NCI-H146 treated with DMSO at 0.1 percent for 48 hours (cell line): ENCODE measurements at regions not wholly inside any gene's neighbourhood (a gene's known extent, or its start where the extent isn't known, plus 50 kb on each side); places are given as distances from the start of the nearest gene placed in this dataset.
"Not testable (repeated sequence)": the region's sequence is repeated elsewhere in the genome, so short reads cannot be mapped to it uniquely, and the experiment has no call there.

ENCODE experiments used
- DNase-seq: peaks from one replicate; lab custom pipeline; 2025; ENCODE audit not compliant: unreplicated experiment; lab: John Stamatoyannopoulos, UW

- DNase-seq: no peak
Observed at GRCh38 chr22:22820076-22820475, 67.5 kb upstream of the IGLL5 start.

DNA sequence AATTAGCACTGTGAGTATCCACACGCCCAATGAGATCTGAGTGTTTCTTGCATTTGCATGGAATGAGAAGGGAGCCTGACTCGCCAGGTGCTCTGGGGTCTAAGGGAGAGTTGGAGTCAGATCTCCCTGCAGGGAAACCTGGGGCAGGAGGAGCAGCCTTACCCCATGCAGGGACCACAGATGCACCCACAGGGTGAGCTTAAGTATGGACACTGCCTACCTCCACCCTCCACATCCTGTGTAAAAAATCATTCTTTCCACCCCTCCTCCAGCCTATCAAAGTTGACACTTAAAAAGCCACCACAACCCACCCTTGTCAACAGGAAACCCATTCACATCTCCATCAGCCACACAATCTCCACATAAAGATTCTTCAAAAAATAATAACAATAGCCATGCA is 67.0 kb upstream of the IGLL5 start:
- DNase-seq: no peak

GRCh38 chr22:22821340-22821739 is 66.3 kb upstream of the IGLL5 start:
- no peak for DNase-seq

- no peak for DNase-seq
Observed at GRCh38 chr22:22822106-22822505, 65.5 kb upstream of the IGLL5 start.

DNA sequence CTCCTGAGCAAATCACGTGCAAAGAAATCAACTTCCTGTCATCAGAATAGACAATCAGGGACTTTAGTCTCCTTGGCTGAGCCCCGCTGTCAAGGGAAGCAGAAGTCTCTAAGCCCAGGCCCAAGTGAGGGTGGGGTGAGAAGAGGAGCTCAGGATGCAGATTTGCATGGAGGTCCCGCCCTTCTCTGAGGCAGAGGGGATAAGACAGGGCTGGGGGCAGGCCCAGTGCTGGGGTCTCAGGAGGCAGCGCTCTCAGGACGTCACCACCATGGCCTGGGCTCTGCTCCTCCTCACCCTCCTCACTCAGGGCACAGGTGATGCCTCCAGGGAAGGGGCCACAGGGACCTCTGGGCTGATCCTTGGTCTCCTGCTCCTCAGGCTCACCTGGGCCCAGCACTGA is 65.1 kb upstream of the IGLL5 start:
- not testable (repeated sequence) for DNase-seq

DNA sequence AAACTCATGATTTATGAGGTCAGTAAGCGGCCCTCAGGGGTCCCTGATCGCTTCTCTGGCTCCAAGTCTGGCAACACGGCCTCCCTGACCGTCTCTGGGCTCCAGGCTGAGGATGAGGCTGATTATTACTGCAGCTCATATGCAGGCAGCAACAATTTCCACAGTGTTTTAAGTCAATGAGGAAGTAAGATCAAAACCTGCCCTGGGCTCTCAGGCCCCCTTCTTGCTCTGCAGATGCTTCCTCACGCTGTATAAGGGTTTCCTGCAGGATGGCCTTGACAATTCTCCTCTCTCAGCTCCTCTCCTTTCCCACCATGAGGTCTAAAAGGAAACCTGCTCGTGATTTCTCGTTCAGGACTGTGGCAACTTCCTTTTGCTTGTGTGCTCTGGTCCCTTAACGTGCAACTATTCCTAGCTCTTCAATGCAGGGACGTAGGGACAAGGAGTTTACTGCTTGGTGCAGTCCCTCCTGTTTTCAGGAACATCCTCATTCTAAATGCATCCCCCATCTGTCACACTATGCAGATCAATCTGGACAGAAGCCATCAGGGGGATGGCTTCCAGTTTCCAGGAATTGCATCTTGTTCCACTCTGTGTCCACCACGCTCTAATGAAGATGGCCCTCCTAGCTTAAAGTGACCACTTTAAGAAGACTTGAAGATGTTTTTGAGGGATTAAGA is 64.3 kb upstream of the IGLL5 start:
- no peak for DNase-seq

DNA sequence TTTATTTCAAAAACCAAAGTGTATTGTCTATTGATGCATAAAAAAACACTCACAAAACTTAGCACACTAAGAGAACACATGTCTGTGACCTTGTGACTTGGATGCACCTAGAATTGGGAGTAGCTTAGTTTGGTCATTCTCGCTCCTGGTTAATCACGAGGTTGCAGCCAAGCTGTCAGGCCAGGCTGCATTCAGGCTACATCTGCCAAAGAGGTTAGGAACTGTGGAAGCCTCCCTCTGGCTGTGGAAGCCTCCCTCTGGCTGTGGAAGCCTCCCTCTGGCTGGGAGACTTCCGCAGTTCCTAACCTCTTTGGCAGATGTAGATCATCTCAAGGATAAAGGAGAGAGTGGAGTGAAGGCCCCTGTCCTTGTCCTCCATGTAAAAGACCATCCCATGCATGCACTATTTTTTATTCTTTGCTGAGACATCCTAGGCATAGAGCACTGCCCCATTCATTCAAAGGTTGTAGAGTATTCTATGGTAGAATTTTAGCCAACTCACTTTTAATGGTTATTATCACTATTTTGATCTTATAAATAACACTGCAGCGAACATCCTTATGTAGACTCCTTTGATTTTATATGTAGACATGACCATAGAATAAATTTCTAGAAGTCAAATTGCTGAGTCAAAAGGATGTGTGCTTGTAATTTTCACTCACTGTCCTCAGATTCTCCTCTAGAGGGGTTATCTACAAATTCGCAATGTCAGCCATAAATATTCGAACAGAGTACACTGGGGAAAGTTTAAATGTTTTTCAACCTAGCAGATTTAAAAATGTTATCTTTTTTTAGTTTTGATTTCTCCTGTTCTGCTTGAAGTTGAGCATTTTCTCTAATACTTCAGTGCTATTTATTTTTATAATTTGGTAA is 63.0 kb upstream of the IGLL5 start:
- no peak for DNase-seq

DNA sequence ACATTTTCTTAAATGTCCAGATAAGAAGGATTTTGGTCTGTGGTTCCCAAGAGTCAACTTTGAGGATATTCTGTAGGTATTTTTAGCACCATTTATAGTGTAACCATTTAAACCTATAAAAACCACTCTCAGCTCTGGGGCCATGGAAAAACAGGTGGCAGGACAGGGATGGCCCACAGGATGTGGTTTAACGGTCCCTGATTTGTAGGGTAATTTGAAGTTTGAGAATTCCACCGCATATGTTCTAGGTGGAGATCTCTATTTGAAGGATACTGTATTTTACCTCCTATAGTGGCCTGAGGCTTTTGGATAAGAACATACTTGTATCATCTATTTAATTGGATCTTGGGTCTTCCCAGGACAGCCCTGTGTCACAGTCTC is 62.4 kb upstream of the IGLL5 start:
- no peak for DNase-seq

DNA sequence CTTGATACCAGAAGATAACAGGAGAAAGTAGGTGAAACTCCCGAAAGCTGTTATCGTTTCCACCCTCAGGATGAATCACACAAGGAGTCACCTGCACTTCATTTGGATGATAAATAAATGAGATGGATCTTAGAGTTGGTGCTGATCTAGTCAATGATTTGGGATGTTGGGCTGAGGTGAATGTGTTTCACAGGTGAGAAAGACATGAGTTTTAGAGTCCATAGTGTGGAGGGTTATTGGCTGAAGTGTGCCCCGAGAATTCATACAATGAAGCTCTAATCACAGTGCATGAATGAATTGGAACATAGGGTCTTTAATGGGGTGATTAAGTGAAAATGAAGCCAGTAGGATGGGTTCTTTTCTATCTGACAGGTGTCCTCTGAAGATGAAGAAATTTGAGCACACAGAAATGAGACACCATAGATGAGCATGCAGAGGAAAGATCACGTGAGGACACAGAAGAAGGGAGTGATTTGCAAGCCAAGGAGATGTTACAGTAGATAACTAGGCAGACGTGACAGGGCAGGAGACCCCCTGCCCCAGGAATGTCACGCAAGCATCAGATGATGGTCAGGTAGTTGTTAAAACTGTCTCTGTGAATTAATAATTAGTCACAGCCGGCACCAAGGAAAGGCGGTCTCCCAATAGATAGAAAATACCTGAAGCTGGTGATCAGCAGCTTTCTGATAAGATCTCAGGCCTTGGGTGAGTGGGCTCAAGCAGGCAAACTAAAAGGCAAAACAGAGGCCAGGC is 60.3 kb upstream of the IGLL5 start:
- DNase-seq: no peak

GRCh38 chr22:22830193-22830592 is 57.4 kb upstream of the IGLL5 start:
- DNase-seq: no peak

DNA sequence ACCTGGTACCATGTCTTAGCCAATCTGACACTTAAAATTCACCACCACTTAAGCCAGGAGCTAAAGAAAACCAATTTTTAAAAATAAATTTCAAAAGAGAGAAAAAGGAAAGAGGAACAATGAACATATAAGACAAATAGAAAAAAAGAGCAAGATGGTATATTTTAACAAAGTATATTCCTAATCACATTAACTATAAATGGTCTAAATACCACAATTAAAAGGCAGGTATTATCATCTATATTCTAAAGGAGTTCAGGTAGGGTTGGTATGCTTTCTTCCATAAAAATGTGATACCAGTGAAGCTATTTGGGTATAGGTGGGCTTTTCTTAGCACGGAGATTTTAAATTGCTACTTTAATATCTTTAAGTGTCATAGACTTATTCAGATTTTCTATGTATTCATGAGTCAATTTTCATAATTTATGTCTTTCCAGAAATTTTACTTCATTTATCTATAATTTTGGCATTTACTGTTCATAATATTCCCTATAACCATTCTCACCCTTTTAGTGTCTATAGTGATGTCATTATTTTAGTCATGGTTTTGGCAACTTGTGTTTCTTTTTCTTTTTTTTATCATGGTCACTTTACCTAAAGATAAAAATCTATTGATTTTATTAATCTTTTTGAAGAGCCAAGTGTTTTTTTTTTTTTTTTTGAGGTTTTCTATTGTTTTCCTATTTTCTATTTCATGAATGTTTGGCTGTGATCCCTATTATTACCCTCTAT is 56.5 kb upstream of the IGLL5 start:
- no peak for DNase-seq

DNA sequence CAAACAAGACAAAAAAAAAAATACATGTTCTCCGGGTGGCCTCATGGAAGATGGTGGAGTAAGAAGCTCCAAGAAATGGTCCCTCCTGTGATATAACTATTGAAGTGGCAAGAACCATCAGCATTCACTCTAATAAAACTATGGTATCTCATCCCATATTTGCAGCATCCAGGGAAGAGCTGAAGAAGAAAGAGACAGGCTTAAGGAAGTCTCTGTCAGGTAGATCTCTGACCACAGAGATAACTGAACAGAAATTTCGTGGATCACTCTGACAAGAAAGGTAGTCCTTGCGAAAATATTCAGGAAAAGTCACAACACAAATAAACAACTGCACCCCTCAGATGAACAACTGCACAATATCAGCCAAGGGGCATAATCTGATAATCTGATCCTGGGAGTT is 54.6 kb upstream of the IGLL5 start:
- no peak for DNase-seq

- no peak for DNase-seq
Observed at GRCh38 chr22:22833488-22833887, 54.1 kb upstream of the IGLL5 start.

DNA sequence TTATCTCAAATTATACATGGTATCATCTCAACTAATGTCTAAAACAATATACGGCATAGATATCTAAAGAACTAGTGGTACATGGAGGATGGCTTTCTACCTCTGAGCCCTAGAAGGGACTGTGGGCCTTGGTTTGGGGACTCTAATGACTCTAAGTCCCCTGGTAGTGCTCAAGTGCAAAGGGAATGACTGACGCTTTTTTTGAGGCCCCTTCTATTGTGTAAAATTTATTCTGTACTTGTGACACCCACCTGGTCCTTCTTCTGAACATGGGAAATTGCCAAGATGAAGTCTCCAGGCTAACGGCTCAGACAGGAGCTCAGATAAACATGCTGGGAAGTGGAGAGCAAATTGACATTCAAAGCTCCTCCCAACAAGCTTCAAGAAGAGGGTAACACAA is 53.4 kb upstream of the IGLL5 start:
- DNase-seq: no peak

GRCh38 chr22:22834783-22835182 is 52.8 kb upstream of the IGLL5 start:
- no peak for DNase-seq

DNA sequence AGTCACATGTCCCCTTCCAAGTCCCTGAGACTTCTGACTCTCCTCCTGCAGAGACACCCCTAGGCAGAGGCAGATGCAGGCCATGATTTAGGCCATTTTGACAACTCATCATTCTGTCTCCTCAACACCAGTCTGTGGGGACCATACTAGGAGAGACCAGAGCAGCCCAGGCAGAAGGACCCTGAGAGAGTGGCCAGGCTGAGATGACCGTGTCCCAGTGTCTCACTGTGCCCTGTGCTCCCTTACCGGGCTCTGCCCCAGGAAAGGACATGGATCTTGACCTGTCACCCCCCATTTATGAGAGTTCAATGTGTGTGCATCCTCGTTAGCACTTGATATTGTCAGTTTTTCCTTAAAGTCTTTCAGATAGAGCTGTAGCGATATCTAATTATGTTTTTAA is 52.4 kb upstream of the IGLL5 start:
- DNase-seq: no peak

- DNase-seq: no peak
Observed at GRCh38 chr22:22835771-22836291, 51.8 kb upstream of the IGLL5 start.

DNA sequence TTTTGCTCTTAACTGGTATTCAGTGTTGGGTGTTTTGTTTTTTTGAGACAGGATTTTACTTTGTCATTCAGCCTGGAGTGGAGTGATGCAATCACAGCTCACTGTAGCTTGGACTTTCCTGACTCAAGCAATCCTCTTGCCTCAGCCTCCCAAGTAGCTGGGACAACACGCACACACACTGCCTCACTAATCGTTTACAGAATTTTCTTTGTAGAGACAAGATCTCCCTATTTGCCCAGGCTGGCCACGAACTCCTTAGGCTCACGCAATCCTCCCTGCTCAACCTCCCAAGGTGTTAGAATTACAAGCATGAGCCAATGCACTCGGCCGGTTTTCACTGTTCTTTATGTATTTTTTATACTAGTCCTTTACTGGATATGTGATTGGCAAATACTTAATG is 51.0 kb upstream of the IGLL5 start:
- DNase-seq: no peak
